ENCODE measurements at regions not wholly inside any gene's neighbourhood (a gene's known extent, or its start where the extent isn't known, plus 50 kb on each side); places are given as distances from the start of the nearest gene placed in this dataset.

DNA sequence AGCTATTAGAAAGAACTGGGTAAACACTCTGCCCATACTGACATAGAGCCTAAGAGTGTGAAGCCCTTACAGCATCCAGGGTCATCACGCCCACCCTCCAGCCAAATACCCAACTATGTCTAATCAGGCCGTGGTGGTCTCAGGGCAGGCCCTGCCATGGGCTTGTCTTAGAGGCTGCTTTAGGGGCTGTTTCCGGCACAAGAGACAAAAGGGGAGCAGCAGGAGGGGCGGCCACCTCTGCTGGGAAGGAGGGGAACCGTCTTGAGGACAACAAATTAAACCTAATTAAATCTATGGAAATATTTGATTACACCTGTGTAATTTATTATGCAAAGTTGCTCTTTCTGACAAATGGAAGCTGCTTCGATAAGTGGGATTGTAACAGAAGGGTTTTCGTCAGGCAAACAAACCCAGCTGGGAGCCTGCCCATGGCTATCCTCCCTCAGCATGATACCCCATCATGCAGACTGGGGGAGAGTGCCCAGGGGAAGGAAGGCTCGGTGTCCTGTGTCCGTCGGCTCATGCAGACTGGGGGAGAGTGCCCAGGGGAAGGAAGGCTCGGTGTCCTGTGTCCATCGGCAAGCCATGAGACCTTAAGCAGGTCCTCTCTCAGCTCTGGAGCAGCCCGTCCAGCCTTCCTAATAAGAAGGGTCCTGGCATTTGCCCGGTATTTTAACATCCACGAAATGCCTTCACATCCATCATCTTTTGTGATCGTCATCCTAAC lies 163.6 kb upstream of the B3GAT1 start:
- DNase-seq (ENCODE audit: low read depth) = no peak

GRCh38 chr11:134574947-134575346 lies 162.9 kb upstream of the B3GAT1 start:
- DNase-seq (ENCODE audit: low read depth) = no peak

- no peak for DNase-seq (ENCODE audit: low read depth)
Measured at GRCh38 chr11:134574425-134574824, 162.4 kb upstream of the B3GAT1 start.

DNA sequence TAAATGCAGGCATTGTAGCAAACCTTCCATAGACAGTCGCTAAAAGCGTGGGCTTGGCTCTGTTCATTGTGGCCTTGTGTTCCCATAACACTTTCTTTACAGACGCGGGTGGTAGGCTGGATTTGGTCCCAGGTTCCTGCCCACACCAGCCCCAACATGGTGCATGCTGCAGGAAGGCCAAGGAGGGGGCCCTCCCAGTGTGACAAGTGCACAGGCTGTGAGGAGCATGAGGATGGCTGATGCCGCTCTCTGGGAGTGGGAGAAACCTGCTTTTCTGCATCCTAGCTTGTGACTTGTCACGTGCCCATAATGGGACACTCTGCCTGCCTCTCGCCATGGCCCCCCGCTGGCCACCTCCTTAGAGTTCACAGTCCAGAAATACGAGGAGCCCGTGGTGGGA lies 161.8 kb upstream of the B3GAT1 start:
- no peak for DNase-seq (ENCODE audit: low read depth)

GRCh38 chr11:134572741-134573675 lies 161.0 kb upstream of the B3GAT1 start:
- no peak for DNase-seq (ENCODE audit: low read depth)

DNA sequence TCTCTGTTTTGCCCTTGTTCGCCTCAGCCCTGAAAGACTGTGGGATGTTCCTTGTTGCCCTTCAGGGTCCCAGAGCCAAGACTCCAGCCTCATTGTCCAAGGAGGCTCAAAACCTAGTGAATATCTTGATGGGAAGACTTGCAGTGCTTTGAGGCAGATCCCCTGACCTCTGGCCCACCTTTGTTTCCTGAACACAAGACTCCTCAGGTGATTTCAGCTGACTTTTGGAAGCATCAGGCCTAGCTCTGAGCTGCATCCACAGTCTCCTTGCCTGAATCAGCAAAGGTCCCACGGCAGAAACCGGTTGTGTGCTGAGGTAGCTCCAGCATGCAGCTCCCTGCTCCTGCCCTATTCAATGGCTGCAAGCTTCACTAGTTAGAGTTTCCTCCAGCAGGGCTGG lies 159.3 kb upstream of the B3GAT1 start:
- no peak for DNase-seq (ENCODE audit: low read depth)

GRCh38 chr11:134569195-134569594 lies 157.2 kb upstream of the B3GAT1 start:
- DNase-seq (ENCODE audit: low read depth) = no peak

- DNase-seq (ENCODE audit: low read depth) = no peak
Measured at GRCh38 chr11:134566311-134566710, 154.3 kb upstream of the B3GAT1 start.

- DNase-seq (ENCODE audit: low read depth) = no peak
Measured at GRCh38 chr11:134565343-134565891, 153.4 kb upstream of the B3GAT1 start.

DNA sequence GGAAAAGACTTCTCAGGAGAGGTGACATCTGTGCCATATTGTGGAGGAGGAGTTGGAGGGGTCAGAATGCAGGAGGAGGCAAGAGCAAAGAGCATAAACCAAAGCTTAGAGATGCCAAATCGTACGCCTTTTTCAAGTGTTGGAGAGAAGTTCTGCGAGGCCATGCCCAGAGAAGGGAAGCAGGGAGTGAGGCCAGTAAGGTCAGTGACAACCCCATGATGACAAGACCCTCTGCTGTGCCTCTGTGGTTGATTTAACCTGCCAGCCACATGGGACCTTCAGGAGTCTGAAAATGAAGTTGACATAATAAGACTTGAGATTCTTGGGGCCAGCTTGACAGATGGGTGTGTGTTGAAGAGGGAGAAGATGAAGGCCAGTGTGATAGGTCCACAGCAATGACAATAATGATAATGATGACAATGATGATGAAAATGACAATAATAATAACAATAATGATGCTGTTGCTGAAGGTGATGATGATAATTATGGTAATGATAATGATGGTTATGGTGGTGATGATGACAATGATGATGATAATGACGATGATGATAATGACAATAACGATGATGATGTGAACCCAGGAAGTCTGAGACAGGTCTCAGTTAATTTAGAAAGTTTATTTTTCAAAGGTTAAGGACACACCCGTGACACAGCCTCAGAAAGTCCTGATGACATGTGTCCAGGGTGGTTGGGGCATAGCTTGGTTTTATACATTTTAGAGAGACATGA lies 152.6 kb upstream of the B3GAT1 start:
- DNase-seq (ENCODE audit: low read depth) = no peak

- no peak for DNase-seq (ENCODE audit: low read depth)
Measured at GRCh38 chr11:134562941-134563471, 151.0 kb upstream of the B3GAT1 start.

DNA sequence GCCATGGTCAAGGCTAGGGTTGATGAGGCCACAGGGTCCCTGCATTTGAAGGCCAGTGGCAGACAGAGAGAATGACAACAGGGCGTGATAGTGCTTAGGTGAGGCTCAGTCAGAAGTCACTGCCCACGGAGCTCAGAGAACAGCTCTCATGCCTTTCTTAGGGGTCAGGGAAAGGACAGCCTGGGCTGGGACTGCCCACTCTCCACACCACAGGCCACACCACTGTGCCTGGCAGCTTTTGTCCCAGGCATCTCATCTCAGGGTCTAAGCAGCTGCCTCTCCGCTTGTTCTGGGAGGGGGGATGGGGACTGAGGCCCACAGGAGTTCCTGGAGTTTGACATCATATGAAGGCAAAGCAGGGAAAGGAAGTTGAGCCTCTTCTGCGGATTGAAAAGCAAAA lies 150.2 kb upstream of the B3GAT1 start:
- DNase-seq (ENCODE audit: low read depth) = no peak

DNA sequence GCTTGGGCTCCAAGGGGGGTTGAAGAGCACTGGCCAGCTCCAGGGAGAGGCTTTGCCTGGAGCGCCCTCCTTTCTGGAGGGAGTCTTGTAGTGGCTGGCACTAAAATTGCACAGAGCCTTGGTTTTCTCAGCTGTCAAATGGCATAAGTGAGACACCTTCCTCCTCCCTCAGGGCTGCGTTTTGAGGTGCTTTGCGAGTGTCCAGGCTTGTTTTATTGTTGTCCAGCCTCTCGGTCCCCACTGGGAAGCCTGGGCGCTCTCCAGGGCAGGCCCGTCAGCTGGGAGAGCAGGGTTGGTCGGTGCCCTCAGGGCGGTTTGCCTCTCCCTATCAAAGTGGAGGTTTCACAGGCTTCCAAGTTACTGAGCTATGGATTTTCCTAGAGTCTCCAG lies 149.3 kb upstream of the B3GAT1 start:
- DNase-seq (ENCODE audit: low read depth) = no peak

DNA sequence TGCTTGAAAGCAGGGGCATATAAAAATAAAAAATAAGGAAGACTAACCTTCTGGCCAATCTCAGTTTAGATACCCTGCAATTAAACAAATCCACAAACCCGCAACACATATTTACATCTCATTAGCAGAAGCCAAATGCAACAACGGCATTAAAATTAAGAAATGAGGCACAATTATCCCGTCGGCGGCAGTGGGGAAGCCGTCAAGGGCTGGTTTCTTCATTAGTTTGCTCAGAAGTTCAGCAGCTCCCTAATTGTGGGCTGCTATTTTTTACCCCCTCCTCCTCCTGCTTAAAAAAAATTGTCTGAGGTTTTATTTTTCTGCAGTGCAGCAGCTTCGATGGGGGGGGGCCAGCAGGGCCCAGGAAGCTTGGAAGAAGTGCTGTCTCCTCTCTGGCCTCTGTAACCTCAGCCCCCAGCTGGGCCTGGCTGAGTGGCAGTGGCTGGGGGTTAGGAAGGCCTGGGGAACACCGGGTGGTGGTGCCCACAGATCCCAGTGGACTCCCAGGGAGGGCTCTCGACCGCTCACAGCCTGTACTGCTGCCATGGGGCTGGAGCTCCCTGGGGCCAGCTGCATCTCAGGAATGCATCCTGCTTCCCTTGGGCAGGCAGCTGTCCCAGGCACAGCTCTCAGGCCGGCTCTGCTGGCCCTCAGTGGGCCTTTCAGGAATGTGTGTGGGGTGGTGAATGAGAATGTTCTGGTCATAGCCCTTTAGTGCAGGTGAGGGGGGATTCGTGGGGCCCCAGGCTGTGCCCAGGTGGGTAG lies 148.7 kb upstream of the B3GAT1 start:
- no peak for DNase-seq (ENCODE audit: low read depth)

- DNase-seq (ENCODE audit: low read depth) = no peak
Measured at GRCh38 chr11:134560066-134560465, 148.0 kb upstream of the B3GAT1 start.

DNA sequence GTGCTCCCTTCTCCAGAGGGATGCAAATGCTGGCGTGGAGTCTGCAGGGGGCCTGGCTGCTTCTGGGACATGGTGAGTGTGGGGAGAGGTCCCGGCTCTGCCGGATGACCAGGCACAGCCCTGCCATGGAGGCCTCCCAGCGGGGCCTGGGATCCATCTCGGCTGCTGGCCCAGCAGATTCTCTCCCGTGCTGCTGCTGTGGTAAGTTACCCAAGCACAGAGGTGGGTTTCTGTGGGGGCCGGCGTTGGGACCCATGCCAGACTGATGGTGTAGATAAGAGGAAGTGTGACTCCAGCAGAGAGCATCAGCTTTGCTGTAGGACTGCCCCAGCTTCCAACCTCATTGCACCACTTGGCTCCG lies 147.5 kb upstream of the B3GAT1 start:
- no peak for DNase-seq (ENCODE audit: low read depth)

DNA sequence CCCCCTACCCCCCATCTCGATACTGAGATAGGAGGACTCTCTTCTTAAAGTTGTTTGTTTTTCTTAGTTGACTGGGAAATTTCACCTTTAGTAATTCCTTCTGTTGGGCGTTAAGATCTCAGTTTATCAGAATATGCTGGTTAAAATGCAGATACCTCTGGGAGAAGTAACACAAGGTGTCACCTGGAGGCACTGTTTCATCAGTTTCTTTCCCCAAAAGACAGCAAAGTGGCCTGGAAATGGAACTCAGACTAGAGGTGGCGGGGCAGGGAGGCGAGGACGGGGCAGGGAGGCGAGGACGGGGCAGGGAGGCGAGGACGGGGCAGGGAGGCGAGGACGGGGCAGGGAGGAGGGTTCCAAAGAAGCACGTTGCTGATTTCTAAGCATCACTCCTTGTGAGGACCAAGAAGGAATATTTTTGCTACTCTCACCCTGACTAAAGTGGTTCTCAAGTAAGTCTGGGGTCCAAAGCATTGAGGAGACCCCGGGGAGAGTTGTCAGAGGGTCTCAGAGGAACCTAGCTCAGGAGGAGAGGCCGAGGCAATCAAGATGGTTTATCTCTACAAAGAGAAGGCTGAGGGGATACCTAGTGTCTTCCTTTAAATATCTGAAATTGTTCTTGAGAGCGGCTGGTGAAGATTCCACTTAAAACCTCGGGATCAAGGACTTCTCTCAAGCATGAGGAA lies 147.0 kb upstream of the B3GAT1 start:
- no peak for DNase-seq (ENCODE audit: low read depth)

GRCh38 chr11:134558258-134558835 lies 146.3 kb upstream of the B3GAT1 start:
- DNase-seq (ENCODE audit: low read depth) = no peak

GRCh38 chr11:134557571-134558257 lies 145.7 kb upstream of the B3GAT1 start:
- no peak for DNase-seq (ENCODE audit: low read depth)

GRCh38 chr11:134556186-134556585 lies 144.1 kb upstream of the B3GAT1 start:
- no peak for DNase-seq (ENCODE audit: low read depth)

Data from iris pigment epithelial cell (primary cell).